Prostate gland (tissue), 2 donors: ENCODE measurements at regions not wholly inside any gene's neighbourhood (a gene's known extent, or its start where the extent isn't known, plus 50 kb on each side); places are given as distances from the start of the nearest gene placed in this dataset.

ENCODE experiments used
- POLR2A ChIP-seq: fragments of 450-650 bp; IDR thresholded peaks from one replicate; pipeline ENCODE4 v1.6.1; 2016; ENCODE audit warnings: antibody characterized with exemption, mild to moderate bottlenecking
- POLR2AphosphoS5 ChIP-seq: sonication (generic); formaldehyde crosslinking; IDR thresholded peaks from one replicate; pipeline ENCODE4 v1.6.1; 2017; ENCODE audit warnings: antibody characterized with exemption
- TF ChIP-seq, protein P1 (sequence below), 4 experiments: fragments of 200-600 bp in 2 of 4; fragments of 450-650 bp in 2 of 4; sonication (generic) in 2 of 4; IDR thresholded peaks; 1 replicate in 3 of 4; 2 replicates in 1 of 4; pipeline ENCODE4 v1.5.1; 2016 to 2019; ENCODE audit warnings: antibody characterized with exemption in 4 of 4, mild to moderate bottlenecking in 2 of 4, moderate library complexity in 2 of 4

DNA sequence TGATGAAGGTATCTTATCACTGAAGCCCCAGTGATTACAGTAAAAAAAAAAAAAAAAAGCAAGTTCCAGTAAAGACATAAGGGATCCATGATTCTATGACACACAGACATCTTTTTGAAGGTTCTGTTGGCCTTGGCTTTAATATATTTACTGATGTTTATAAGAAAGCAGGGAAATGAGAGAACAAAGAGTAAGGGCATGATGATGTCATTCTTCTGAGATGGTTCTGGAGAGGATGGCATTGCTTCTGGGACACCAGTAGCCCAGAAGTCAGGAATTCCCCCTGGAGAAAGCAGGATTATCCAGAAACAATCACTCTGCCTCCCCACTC, 233.6 kb downstream of the FAM76B start:
- TF ChIP-seq, protein P1, sequence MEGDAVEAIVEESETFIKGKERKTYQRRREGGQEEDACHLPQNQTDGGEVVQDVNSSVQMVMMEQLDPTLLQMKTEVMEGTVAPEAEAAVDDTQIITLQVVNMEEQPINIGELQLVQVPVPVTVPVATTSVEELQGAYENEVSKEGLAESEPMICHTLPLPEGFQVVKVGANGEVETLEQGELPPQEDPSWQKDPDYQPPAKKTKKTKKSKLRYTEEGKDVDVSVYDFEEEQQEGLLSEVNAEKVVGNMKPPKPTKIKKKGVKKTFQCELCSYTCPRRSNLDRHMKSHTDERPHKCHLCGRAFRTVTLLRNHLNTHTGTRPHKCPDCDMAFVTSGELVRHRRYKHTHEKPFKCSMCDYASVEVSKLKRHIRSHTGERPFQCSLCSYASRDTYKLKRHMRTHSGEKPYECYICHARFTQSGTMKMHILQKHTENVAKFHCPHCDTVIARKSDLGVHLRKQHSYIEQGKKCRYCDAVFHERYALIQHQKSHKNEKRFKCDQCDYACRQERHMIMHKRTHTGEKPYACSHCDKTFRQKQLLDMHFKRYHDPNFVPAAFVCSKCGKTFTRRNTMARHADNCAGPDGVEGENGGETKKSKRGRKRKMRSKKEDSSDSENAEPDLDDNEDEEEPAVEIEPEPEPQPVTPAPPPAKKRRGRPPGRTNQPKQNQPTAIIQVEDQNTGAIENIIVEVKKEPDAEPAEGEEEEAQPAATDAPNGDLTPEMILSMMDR (IDR thresholded peaks at IDR 0.05) = no peak
- TF ChIP-seq POLR2AphosphoS5 (no peak), POLR2A (no peak)
